NB4 (cell line): ENCODE measurements at regions not wholly inside any gene's neighbourhood (a gene's known extent, or its start where the extent isn't known, plus 50 kb on each side); places are given as distances from the start of the nearest gene placed in this dataset.

Experiments used
- MYC ChIP-seq: IDR thresholded peaks from 2 replicates; pipeline ENCODE4 v1.6.1; 2011; ENCODE audit warnings: low read depth, low read length
- POLR2A ChIP-seq: IDR thresholded peaks from 2 replicates; pipeline ENCODE4 v1.6.1; 2011; ENCODE audit warnings: mild to moderate bottlenecking; ENCODE audit not compliant: insufficient read length; ENCODE audit errors: extremely low read depth
- TF ChIP-seq, protein P1 (sequence below): IDR thresholded peaks from one replicate; pipeline ENCODE4 v1.5.1; 2012; ENCODE audit warnings: low read depth, low read length
- TF ChIP-seq, protein P2 (sequence below): IDR thresholded peaks from 2 replicates; pipeline ENCODE4 v1.6.1; 2011; ENCODE audit warnings: low read depth, low read length

DNA sequence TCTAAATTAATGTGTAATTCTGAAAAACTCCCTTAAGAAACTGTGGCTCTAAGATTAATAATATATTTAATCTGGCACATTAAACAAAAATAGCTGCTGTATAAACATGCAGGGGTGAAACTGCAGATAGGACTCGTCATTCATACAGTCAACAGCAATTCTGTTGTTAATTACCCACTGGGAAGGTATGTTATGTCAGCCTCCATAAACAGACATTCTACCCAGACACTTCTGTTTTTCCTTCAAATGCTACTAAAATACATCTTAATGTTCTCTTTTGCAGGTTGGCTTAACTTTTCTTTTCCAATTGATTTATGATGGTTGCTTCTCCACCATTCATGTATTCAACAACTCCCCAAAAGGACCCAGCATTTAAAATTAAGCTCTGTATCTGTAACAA lies 165.6 kb downstream of the SIPA1L2 start:
- TF ChIP-seq, protein P1, sequence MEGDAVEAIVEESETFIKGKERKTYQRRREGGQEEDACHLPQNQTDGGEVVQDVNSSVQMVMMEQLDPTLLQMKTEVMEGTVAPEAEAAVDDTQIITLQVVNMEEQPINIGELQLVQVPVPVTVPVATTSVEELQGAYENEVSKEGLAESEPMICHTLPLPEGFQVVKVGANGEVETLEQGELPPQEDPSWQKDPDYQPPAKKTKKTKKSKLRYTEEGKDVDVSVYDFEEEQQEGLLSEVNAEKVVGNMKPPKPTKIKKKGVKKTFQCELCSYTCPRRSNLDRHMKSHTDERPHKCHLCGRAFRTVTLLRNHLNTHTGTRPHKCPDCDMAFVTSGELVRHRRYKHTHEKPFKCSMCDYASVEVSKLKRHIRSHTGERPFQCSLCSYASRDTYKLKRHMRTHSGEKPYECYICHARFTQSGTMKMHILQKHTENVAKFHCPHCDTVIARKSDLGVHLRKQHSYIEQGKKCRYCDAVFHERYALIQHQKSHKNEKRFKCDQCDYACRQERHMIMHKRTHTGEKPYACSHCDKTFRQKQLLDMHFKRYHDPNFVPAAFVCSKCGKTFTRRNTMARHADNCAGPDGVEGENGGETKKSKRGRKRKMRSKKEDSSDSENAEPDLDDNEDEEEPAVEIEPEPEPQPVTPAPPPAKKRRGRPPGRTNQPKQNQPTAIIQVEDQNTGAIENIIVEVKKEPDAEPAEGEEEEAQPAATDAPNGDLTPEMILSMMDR = no peak
- TF ChIP-seq, protein P2, sequence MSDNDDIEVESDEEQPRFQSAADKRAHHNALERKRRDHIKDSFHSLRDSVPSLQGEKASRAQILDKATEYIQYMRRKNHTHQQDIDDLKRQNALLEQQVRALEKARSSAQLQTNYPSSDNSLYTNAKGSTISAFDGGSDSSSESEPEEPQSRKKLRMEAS = no peak
- TF ChIP-seq POLR2A = no peak
- TF ChIP-seq MYC = no peak
